DMS53 (cell line): ENCODE measurements at regions not wholly inside any gene's neighbourhood (a gene's known extent, or its start where the extent isn't known, plus 50 kb on each side); places are given as distances from the start of the nearest gene placed in this dataset.

Experiments
- DNase-seq: peaks from one replicate; lab custom pipeline; 2025; lab: John Stamatoyannopoulos, UW

GRCh38 chr16:49127103-49127502 lies 154.5 kb downstream of the CBLN1 start:
- no peak for DNase-seq

- DNase-seq = no peak
Observed at GRCh38 chr16:49121636-49122035, 160.0 kb downstream of the CBLN1 start.

- DNase-seq = no peak
Observed at GRCh38 chr16:49120631-49121030, 161.0 kb downstream of the CBLN1 start.

GRCh38 chr16:49116873-49117272 lies 164.8 kb downstream of the CBLN1 start:
- DNase-seq = no peak

GRCh38 chr16:49115956-49116355 lies 165.7 kb downstream of the CBLN1 start:
- no peak for DNase-seq

- DNase-seq = no peak
Observed at GRCh38 chr16:49112754-49113153, 168.9 kb downstream of the CBLN1 start.

- no peak for DNase-seq
Observed at GRCh38 chr16:49111351-49111750, 170.3 kb downstream of the CBLN1 start.

- DNase-seq = no peak
Observed at GRCh38 chr16:49108611-49109010, 173.0 kb downstream of the CBLN1 start.

GRCh38 chr16:49103298-49103697 lies 178.3 kb downstream of the CBLN1 start:
- DNase-seq = no peak

- no peak for DNase-seq
Observed at GRCh38 chr16:49101997-49102396, 179.6 kb downstream of the CBLN1 start.

GRCh38 chr16:49100366-49100765 lies 181.3 kb downstream of the CBLN1 start:
- DNase-seq = no peak

GRCh38 chr16:49097964-49098363 lies 183.7 kb downstream of the CBLN1 start:
- no peak for DNase-seq

GRCh38 chr16:49096176-49096945 lies 185.3 kb downstream of the CBLN1 start:
- no peak for DNase-seq

- DNase-seq = no peak
Observed at GRCh38 chr16:49095539-49095938, 186.1 kb downstream of the CBLN1 start.

GRCh38 chr16:49094471-49094870 lies 187.2 kb downstream of the CBLN1 start:
- DNase-seq = no peak

GRCh38 chr16:49093939-49094338 lies 187.7 kb downstream of the CBLN1 start:
- no peak for DNase-seq

GRCh38 chr16:49092704-49093103 lies 188.9 kb downstream of the CBLN1 start:
- no peak for DNase-seq

GRCh38 chr16:49089533-49089932 lies 192.1 kb downstream of the CBLN1 start:
- DNase-seq = no peak

- DNase-seq = no peak
Observed at GRCh38 chr16:49089039-49089438, 192.6 kb downstream of the CBLN1 start.

- DNase-seq = no peak
Observed at GRCh38 chr16:49085686-49086085, 196.0 kb downstream of the CBLN1 start.

- no peak for DNase-seq
Observed at GRCh38 chr16:49084628-49085390, 196.8 kb downstream of the CBLN1 start.

GRCh38 chr16:49081554-49081953 lies 200.1 kb downstream of the CBLN1 start:
- no peak for DNase-seq

GRCh38 chr16:49081086-49081485 lies 200.6 kb downstream of the CBLN1 start:
- DNase-seq = no peak
